Hematopoietic multipotent progenitor cell treated with erythropoietin and hydrocortisone succinate and interleukin-3 and kit ligand, for 6 days (in vitro differentiated cells): ENCODE measurements at regions not wholly inside any gene's neighbourhood (a gene's known extent, or its start where the extent isn't known, plus 50 kb on each side); places are given as distances from the start of the nearest gene placed in this dataset.

Source experiments
- DNase-seq: peaks from one replicate; pipeline ENCODE4 v3.0.0-alpha.2; 2015

DNA sequence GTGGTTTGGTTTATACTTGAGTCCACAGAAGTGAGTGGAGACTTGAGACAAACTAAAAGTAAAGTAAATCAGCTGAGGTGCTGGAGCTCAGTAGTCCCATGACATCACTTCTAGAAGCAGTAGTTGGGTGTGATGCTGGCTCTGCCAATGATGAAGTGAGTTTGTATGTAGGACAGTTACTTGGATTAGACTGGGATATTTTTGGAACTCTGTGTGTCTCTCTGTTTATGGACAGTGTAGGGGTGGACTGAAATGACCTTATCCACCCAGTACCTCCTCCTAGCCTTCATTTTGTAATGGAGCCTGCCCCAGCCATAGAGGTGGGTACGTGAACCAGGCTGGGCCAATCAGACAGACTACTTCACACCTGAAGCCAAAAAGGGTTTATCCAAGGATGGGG, 52.2 kb downstream of the POLR1D start:
- DNase-seq = no peak

DNA sequence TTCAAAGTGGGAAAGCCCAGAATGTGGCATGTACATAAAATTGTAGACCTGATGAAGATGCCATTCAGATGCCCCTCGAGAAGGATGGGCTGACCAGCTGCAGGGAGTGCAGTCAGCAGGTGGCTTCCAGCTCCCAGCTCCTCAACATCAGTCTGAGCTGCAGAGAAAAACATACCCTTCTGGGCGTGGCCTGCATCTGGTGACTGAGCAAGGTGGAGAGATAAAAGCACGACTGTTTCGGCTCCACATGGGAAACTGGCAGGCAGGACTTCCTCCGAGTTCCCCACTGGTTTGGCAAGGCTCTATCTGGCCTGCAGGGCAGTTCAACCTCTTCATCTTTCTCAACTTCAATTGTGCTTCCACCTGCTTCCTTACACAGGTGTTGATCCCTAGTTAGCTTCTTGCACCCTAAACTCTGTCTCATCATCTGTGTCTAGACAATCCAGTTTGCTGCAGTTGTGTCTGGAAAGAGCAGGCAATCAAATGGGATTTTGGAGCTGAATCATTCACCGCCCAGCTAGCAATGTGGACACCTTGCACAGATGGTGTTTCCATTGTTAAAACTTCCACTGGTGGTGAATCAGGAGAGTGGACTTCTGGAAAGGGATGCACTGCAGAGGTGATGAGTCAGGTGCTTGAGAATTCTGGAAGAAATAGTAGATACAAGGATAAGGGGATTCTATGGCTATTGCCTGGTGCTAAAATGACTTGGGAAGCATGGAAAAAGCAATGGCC, 56.8 kb downstream of the POLR1D start:
- DNase-seq = peak; percentile 66

DNA sequence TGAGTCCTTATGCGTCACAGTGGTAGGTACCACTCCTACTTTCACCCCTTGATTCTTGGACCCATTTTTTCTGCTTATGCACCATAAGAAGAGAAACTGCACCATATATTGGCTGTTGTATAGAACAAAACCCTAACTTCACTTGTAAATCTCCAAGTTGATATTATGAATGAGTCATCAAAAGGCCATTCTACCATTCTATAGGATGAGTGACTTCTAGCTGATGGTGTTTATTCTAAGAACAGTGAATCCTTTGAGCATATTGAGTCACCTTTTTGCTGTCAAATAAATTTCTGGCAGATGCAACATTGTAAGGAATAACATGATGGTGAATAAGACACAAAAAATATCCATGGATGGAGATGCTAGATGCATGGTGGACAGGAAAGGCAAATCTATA, 57.7 kb downstream of the POLR1D start:
- DNase-seq = no peak

DNA sequence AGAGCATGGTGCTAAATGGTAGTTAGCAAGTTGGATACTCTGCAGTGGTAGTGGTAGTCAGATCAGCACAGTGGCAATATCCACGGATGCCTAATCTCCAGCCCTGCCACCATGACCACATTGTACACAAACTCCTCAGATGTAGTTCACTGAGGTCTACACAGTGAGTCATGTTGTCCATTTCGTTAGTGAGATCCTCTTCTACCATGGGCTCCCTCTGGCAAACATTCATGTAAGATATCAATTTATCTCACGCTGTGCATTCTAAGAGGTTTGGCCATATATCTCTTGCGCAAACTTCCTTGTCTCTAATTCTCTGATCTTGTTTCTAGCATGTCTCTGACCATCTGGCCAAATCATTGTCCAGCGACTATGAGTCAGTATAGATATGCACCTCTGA, 58.2 kb downstream of the POLR1D start:
- DNase-seq = peak; percentile 50

DNA sequence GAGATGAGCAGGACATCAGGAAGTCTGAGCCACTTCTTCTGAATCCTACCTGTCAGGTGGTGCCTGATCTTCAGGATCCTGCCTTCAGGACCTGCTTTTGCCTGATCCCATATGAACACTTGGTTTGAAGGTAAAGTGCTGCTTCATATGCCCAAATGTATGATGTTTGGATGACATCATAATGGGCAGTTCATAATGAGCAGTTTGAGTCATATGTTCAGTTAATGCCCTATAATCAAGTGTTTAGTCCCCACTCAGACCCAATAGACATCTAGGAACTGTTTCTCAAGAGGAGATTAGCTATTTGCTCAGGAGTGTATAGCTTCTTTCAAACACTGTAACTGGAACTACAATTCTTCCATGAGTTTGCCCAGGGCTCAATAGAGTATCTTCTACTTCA, 58.8 kb downstream of the POLR1D start:
- DNase-seq = no peak

DNA sequence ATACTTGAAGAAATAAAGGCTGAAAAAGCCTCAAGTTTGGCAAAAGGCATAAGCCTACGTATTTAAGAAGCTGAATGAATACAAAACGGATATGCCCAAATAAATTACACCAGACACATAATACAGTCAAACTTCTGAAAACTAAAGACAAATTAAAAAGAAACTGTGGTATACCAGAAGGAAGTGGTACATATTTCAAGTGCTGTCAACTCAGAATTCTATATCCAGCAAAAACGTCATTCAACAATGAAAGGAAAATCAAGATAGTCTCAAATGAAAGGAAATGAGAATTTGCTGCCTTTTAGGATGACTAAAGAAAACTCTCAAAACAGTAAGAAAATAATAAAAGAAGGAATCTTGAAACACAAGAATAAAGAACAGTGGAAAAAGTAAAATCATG, 69.5 kb downstream of the POLR1D start:
- DNase-seq = no peak

DNA sequence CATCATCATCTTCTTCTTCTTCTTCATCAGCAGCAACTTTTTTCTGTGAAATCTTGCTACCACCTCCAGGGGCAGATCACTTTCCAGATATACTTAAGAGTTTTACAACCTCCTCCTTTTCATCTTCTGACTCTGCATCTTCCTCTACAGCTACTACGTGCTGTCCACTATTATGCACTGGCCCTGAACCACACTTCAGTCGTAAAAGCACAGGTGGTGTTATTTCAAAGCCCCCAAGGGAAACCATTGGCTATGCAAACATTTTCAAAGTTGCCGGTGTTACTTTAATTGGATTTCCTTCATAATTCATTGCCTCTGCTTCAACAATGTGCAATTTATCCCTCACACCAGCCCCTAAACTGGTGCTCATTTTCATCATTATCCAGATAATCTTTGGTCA, 75.0 kb downstream of the POLR1D start:
- no peak for DNase-seq

DNA sequence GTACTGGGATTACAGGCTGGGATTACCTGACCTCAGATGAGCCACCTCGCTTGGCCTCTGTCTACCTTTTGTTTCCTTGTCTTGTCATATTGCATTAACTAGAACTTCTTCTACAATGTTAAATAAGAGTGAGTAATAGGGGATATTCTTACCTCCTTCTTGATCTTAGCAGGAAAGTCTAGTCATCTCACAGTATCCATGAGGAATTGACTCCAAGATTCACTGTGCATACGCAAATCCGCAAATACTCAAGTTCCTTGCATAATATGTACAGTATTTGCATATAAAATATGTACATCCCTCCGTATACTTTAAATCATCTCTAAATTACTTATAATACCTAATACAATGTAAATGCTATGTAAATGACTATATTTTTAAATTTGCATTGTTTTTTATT, 78.3 kb downstream of the POLR1D start:
- DNase-seq = no peak

DNA sequence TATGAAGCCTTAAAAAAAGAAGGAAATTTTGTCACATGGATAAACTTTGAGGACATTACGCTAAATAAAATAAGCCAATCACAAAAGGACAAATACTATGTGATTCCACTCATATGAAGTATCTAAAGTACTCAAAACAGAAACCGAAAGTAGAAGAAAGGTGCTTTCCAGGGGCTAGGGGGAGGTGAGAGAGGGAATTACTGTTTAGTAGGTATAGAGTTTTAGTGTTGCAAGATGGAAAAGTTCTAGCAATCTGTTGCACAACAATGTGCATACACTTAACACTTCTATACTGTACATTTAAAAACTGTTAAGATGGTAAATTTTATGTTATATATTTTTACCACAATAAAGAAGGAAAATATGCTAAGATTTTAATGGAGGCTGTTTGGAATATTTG, 83.0 kb downstream of the POLR1D start:
- no peak for DNase-seq

DNA sequence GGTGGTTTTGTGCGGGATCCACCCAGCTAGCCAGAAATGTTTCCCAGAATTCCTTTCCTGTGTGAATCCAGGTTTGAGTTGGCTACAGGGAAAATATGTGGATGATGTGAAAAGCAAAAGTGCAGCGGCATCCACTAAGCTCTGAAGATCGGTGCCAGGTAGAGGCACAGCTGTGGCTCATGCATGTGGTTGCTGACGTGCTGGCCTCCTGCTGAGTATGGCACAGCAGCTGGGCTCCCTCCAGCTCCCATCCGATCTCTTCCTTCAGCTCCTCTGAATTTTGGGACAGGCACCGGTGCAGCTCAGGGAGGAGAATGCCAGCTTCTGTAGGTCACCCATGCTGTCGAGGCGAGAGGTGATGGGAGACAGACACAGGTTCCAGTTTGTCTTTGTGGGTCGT, 84.0 kb upstream of the GSX1 start:
- DNase-seq = no peak

DNA sequence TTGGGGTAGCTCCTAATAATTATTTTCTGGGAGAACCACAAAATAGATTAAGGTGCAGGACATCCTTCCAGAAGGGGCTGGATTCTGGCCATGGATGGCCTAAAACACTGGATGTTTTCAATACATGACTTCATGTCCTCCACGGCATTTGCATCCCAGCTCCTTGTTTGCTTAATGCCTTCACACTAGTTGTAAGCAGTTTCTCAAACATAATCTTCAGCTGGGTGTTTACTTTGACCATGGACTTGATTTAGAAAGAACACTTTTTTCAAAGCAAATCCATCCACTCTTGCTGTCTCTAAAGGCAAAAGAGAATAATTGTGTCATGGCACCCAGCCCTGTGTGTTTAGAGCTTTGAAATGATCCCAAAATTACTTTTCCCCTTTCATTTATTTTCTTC, 82.5 kb upstream of the GSX1 start:
- DNase-seq = no peak

DNA sequence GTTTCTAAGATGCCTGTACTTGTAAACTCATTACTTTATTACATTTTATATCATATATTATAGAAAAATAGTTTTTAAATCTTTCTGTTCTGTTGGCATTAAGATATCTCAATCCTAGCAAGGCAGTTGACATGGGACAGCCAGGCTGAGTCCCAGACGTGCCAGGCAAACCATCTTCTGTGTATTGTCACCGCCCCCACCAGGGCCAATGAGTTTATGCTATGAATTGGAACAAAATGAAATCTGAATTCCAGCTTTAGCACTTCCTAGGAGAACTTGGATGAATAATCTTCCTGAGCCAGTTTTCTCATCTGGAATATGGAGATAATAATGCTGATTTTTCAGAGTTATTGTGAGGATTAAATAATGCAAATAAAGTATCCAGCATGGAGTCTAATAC, 79.9 kb upstream of the GSX1 start:
- peak; percentile 62 for DNase-seq

DNA sequence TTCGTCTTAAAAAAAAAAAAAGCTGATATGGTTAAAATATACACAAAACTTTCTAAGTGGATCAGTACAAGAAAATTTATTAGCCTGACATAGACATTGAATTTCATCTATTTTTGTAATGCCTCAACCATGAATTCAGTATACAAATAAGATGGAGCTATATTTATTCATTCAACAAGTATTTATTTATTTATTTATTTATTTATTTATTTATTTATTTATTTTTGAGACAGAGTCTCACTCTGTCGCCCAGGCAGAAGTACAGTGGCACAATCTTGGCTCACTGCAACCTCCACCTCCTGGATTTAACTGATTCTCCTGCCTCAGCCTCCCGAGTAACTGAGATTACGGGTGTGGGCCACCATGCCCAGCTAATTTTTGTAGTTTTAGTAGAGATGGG, 78.5 kb upstream of the GSX1 start:
- DNase-seq = no peak

DNA sequence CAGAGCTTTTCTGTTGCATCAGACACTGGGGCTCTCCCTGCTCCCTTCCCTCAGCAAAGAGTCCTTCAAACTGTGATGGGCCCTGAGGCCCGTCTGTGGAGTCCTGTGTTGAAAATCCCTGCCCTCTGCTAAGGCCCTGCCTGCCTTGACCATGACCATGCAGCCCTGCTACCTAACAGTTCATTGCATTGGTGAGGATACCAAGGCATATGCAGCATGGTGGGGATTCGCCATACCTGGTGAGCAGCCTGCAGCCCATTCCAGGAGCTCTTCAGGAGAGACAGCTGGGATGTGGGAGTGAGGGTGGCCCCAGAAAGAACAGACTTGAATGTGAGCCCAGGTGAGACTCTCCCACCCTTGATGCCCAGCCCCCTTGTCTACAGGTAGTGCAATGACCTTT, 70.6 kb upstream of the GSX1 start:
- DNase-seq = no peak

DNA sequence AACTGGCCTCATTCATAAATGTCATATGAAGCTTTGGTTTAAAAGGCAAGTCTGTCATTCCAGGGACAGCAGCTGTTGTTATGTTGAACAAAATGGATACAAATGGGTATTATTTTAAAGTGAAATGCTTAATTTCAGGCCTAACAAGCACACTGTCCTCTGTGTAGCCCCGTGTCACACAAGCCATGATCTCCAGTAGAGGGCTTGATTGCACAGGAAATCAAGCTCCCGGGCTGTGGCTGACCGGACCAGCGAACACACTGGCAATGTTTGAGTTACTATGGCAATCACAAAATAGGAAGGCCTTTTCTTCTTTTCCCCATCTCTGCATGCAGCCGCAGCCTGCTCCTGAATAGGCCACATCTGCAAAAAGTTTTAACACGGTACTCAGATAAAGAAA, 64.0 kb upstream of the GSX1 start:
- DNase-seq = peak; percentile 25

DNA sequence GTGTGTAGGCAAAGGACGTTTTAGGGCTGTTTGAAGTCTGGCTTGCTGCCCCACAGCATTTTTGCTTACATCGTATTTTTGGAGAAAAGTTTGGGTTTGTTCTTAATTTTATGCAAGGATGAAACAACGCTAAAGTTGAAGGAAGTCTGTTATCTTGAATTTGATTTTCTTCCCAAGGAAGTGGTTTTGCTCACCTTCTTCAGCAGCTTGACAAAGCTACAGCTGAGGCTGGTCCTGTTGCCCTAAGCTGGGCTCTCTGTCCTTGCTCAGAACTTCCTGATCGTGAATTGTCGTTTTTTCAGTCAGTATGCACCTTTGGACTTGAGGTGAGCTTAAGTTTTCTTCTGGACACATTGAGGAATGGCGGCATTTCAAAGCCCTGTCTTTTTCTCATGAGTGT, 62.1 kb upstream of the GSX1 start:
- DNase-seq = no peak
